ENCODE measurements at regions not wholly inside any gene's neighbourhood (a gene's known extent, or its start where the extent isn't known, plus 50 kb on each side); places are given as distances from the start of the nearest gene placed in this dataset.

DNA sequence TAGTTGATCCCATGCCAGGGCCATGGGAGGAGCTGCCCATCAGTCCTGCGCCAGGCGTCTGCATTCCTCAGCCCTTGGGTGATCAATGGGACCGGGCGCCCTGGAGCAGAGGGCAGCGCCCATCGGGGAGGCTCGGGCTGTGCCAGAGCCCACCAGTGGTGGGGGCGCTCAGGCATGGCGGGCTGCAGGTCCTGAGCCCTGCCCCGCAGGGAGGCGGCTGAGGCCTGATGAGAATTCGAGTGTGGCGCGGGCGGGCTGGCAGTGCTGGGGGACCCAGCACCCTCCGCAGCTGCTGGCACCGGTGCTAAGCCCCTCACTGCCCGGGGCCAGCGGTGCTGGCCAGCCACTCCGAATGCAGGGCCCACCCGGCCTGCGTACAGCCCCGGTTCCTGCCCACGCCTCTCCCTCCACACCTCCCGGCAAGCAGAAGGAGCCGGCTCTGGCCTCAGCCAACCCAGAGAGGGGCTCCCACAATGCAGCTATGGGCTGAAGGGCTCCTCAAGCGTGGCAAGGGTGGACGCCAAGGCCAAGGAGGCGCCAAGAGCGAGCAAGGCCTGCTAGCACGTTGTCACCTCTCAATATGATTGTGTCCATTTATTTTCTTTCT is 238.1 kb upstream of the OLFM3 start:
- Histone ChIP-seq H4K8ac (ENCODE audit: extremely low read depth, insufficient read depth, low read length) (no peak overlapping the region), H3K79me2 (ENCODE audit: control insufficient read depth in 1 of 2, insufficient read depth in 2 of 2, low read length in 2 of 2) (no peaks in the 10 kb centered on the region), H2BK20ac (ENCODE audit: low read length) (no peak overlapping the region), H3K36me3 (ENCODE audit: control insufficient read depth in 2 of 4, insufficient read depth in 4 of 4, low read length in 3 of 4) (peaks cover 0 to 5% (median 0%) of the 10 kb centered on the region in 4 experiments; a peak in 1 of 8 replicates), H3K27ac (ENCODE audit: low read depth, low read length) (no peak overlapping the region), H3K23ac (ENCODE audit: insufficient read length) (no peak overlapping the region), H2BK12ac (ENCODE audit: low read depth, low read length) (no peak overlapping the region), H3K23me2 (ENCODE audit: low read depth, low read length) (no peaks in the 10 kb centered on the region), H3K9me3 (ENCODE audit: insufficient read depth in 2 of 2, low read depth in 1 of 2, low read length in 1 of 2) (peaks cover 3 to 10% of the 10 kb centered on the region in 2 experiments; a peak in 3 of 4 replicates), H3K4me2 (ENCODE audit: insufficient read depth in 1 of 2, low read depth in 2 of 2, low read length in 2 of 2) (no peak overlapping the region), H3K9ac (replicated peaks in 1 of 4; ENCODE audit: extremely low read depth in 1 of 4, low read depth in 3 of 4, low read length in 3 of 4) (no peak overlapping the region), H4K20me1 (replicated peaks in 1 of 2; ENCODE audit: control insufficient read depth in 1 of 2, insufficient read depth in 2 of 2, low read length in 2 of 2) (no peaks in the 10 kb centered on the region), H3K56ac (replicated peaks; ENCODE audit: insufficient read length, low read depth, low read length) (no peak overlapping the region), H2AK5ac (ENCODE audit: low read depth, low read length) (no peak overlapping the region), H3K4me3 (ENCODE audit: extremely low read depth in 1 of 4, insufficient read depth in 2 of 4, low read depth in 3 of 4, low read length in 4 of 4) (no peak overlapping the region), H2AFZ (ENCODE audit: low read length) (no peak overlapping the region), H4K91ac (replicated peaks; ENCODE audit: insufficient read length, low read length) (no peak overlapping the region), H4K5ac (ENCODE audit: insufficient read length, low read depth, low read length) (no peak overlapping the region), H3K27me3 (replicated peaks in 1 of 4; ENCODE audit: control insufficient read depth in 3 of 4, extremely low read depth in 1 of 4, insufficient read depth in 3 of 4, low read length in 3 of 4) (no peaks in the 10 kb centered on the region), H3K14ac (ENCODE audit: insufficient read length) (no peak overlapping the region), H2BK15ac (ENCODE audit: low read length) (no peak overlapping the region), H2BK120ac (replicated peaks; ENCODE audit: low read depth, low read length) (no peak overlapping the region), H2BK5ac (ENCODE audit: low read depth, low read length) (no peak overlapping the region), H3K18ac (ENCODE audit: extremely low read depth, low read length) (no peak overlapping the region), H3K4ac (replicated peaks; ENCODE audit: insufficient read length, low read depth, low read length) (no peak overlapping the region), H3K79me1 (ENCODE audit: low read depth, low read length) (no peaks in the 10 kb centered on the region), H3K4me1 (replicated peaks in 1 of 4; ENCODE audit: control insufficient read depth in 3 of 4, insufficient read depth in 4 of 4, low read length in 3 of 4) (no peaks in the 10 kb centered on the region)
- 94% methylated on average over 15 of the region's 31 CpGs; no CpG with 5 or more reads in 1 of the 2 experiments for WGBS, 2 experiments (ENCODE audit: extremely low coverage in 1 of 2, insufficient coverage in 1 of 2, insufficient read length in 1 of 2, insufficient replicate concordance in 2 of 2, low coverage in 1 of 2, low lambda C conversion rate in 2 of 2, missing lambda C conversion rate in 1 of 2)
- FAIRE-seq (no peak), DNase-seq (ENCODE audit: low read depth in 1 of 2, low spot score in 2 of 2) (no peak)
- ChIA-PET CTCF (ENCODE audit: partially characterized antibody) (no interaction called here), POLR2A (ENCODE audit: partially characterized antibody) (no interaction called here)
- TF ChIP-seq BCL11A (IDR thresholded peaks at IDR 0.05; ENCODE audit: low read depth in 2 of 2, low read length in 2 of 2) (no peak), TAF7 (optimal IDR thresholded peaks at IDR 0.05; ENCODE audit: borderline replicate concordance, low read depth, low read length) (no peak), FOSL1 (IDR thresholded peaks at IDR 0.05; ENCODE audit: insufficient read depth, low read depth, low read length) (no peak), TEAD4 (IDR thresholded peaks at IDR 0.05; ENCODE audit: low read depth, low read length) (no peak), JUN (IDR thresholded peaks at IDR 0.05; ENCODE audit: low read depth, low read length) (no peak), PHF8 (conservative IDR thresholded peaks at IDR 0.05; ENCODE audit: low read depth, low read length) (no peak), SUZ12 (IDR thresholded peaks at IDR 0.05; ENCODE audit: low read length) (no peak), KDM5A (IDR thresholded peaks at IDR 0.05; ENCODE audit: low read length) (no peak)
- TF ChIP-seq, protein P1, sequence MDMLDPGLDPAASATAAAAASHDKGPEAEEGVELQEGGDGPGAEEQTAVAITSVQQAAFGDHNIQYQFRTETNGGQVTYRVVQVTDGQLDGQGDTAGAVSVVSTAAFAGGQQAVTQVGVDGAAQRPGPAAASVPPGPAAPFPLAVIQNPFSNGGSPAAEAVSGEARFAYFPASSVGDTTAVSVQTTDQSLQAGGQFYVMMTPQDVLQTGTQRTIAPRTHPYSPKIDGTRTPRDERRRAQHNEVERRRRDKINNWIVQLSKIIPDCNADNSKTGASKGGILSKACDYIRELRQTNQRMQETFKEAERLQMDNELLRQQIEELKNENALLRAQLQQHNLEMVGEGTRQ (IDR thresholded peaks at IDR 0.05; ENCODE audit: low read length), result no peak

Data from H1 (cell line).